GM19463 (cell line): ENCODE measurements at regions not wholly inside any gene's neighbourhood (a gene's known extent, or its start where the extent isn't known, plus 50 kb on each side); places are given as distances from the start of the nearest gene placed in this dataset.

Source experiments
- ATAC-seq: cut with Tn5 transposase; IDR thresholded peaks from one replicate; pipeline ENCODE4 v1.9.1; 2021; ENCODE audit warnings: mild to moderate bottlenecking, moderate library complexity; ENCODE audit not compliant: unreplicated experiment

GRCh38 chr18:78510091-78510490, 469.5 kb upstream of the SALL3 start:
- no peak for ATAC-seq

GRCh38 chr18:78510636-78511035, 469.0 kb upstream of the SALL3 start:
- ATAC-seq: no peak

- ATAC-seq: no peak
Measured at GRCh38 chr18:78511666-78512601, 467.7 kb upstream of the SALL3 start.

GRCh38 chr18:78514910-78515670, 464.5 kb upstream of the SALL3 start:
- ATAC-seq: no peak

GRCh38 chr18:78517328-78517727, 462.3 kb upstream of the SALL3 start:
- no peak for ATAC-seq

GRCh38 chr18:78517973-78518372, 461.6 kb upstream of the SALL3 start:
- ATAC-seq: no peak

- ATAC-seq: no peak
Measured at GRCh38 chr18:78518805-78519204, 460.8 kb upstream of the SALL3 start.

- ATAC-seq: no peak
Measured at GRCh38 chr18:78519394-78520062, 460.1 kb upstream of the SALL3 start.

GRCh38 chr18:78521136-78521535, 458.5 kb upstream of the SALL3 start:
- no peak for ATAC-seq

GRCh38 chr18:78521744-78522143, 457.9 kb upstream of the SALL3 start:
- no peak for ATAC-seq

- ATAC-seq: no peak
Measured at GRCh38 chr18:78522507-78522906, 457.1 kb upstream of the SALL3 start.

- ATAC-seq: no peak
Measured at GRCh38 chr18:78523850-78524249, 455.8 kb upstream of the SALL3 start.

- no peak for ATAC-seq
Measured at GRCh38 chr18:78525366-78526111, 454.1 kb upstream of the SALL3 start.

GRCh38 chr18:78526275-78526674, 453.3 kb upstream of the SALL3 start:
- ATAC-seq: no peak

GRCh38 chr18:78526923-78527711, 452.5 kb upstream of the SALL3 start:
- no peak for ATAC-seq

GRCh38 chr18:78527984-78528383, 451.6 kb upstream of the SALL3 start:
- no peak for ATAC-seq

GRCh38 chr18:78528411-78529258, 451.0 kb upstream of the SALL3 start:
- no peak for ATAC-seq

GRCh38 chr18:78531637-78532036, 448.0 kb upstream of the SALL3 start:
- no peak for ATAC-seq
